GM21423 (cell line): ENCODE measurements at regions not wholly inside any gene's neighbourhood (a gene's known extent, or its start where the extent isn't known, plus 50 kb on each side); places are given as distances from the start of the nearest gene placed in this dataset.
A peak's percentile ranks its signal among the peaks of the same experiment; 100 is the strongest.
"Not testable (repeated sequence)": the region's sequence is repeated elsewhere in the genome, so short reads cannot be mapped to it uniquely, and the experiment has no call there.

Source experiments
- ATAC-seq: cut with Tn5 transposase; IDR thresholded peaks from one replicate; pipeline ENCODE4 v1.9.1; 2021; ENCODE audit warnings: mild to moderate bottlenecking, moderate library complexity; ENCODE audit not compliant: unreplicated experiment

- no peak for ATAC-seq
These were observed 121.4 kb upstream of the SGO1 start for GRCh38 chr3:20307383-20307782.

GRCh38 chr3:20305647-20306046 lies 119.6 kb upstream of the SGO1 start:
- ATAC-seq, result no peak

- ATAC-seq, result no peak
These were observed 116.8 kb upstream of the SGO1 start for GRCh38 chr3:20302766-20303165.

GRCh38 chr3:20288050-20288449 lies 102.0 kb upstream of the SGO1 start:
- ATAC-seq, result no peak

GRCh38 chr3:20280257-20280656 lies 94.3 kb upstream of the SGO1 start:
- no peak for ATAC-seq

GRCh38 chr3:20265977-20266376 lies 80.0 kb upstream of the SGO1 start:
- not testable (repeated sequence) for ATAC-seq

GRCh38 chr3:20264900-20265567 lies 79.0 kb upstream of the SGO1 start:
- no peak for ATAC-seq

- no peak for ATAC-seq
These were observed 72.4 kb upstream of the SGO1 start for GRCh38 chr3:20258371-20258770.

GRCh38 chr3:20256144-20256543 lies 70.1 kb upstream of the SGO1 start:
- ATAC-seq, result no peak

GRCh38 chr3:20254268-20255117 lies 68.5 kb upstream of the SGO1 start:
- no peak for ATAC-seq

GRCh38 chr3:20250786-20251185 lies 64.8 kb upstream of the SGO1 start:
- ATAC-seq, result no peak

- ATAC-seq, result no peak
These were observed 64.3 kb upstream of the SGO1 start for GRCh38 chr3:20250314-20250713.

GRCh38 chr3:20246662-20247061 lies 60.7 kb upstream of the SGO1 start:
- peak; percentile 62 for ATAC-seq

- no peak for ATAC-seq
These were observed 59.8 kb upstream of the SGO1 start for GRCh38 chr3:20245781-20246180.

GRCh38 chr3:20240154-20240883 lies 54.3 kb upstream of the SGO1 start:
- no peak for ATAC-seq

GRCh38 chr3:20238199-20238598 lies 52.2 kb upstream of the SGO1 start:
- ATAC-seq, result not testable (repeated sequence)

- no peak for ATAC-seq
These were observed 50.6 kb upstream of the SGO1 start for GRCh38 chr3:20236603-20237002.
